K562 (cell line): ENCODE measurements at regions not wholly inside any gene's neighbourhood (a gene's known extent, or its start where the extent isn't known, plus 50 kb on each side); places are given as distances from the start of the nearest gene placed in this dataset.

ENCODE experiments used
- CTCF ChIP-seq, 3 experiments: IDR thresholded peaks in 2 of 3; conservative IDR thresholded peaks in 1 of 3; 2 replicates each; pipeline ENCODE4 v1.5.1; 2011 to 2012; ENCODE audit warnings: low read length in 3 of 3, mild to moderate bottlenecking in 3 of 3, control low read depth in 2 of 3, improper control_type of control experiment in 1 of 3, inconsistent platforms in 1 of 3, low read depth in 1 of 3, mixed read lengths in 1 of 3, moderate library complexity in 1 of 3; ENCODE audit not compliant: insufficient read depth in 2 of 3
- EGR1 ChIP-seq: fragments of 450-650 bp; conservative IDR thresholded peaks from 2 replicates; pipeline ENCODE4 v1.6.1; 2017; ENCODE audit warnings: mild to moderate bottlenecking
- EP300 ChIP-seq: IDR thresholded peaks from 2 replicates; pipeline ENCODE4 v1.6.1; 2012; ENCODE audit warnings: low read length, improper control_type of control experiment
- MXI1 ChIP-seq: IDR thresholded peaks from 2 replicates; pipeline ENCODE4 v1.6.1; 2011; ENCODE audit warnings: low read depth, mild to moderate bottlenecking, improper control_type of control experiment, low read length
- TAF1 ChIP-seq: IDR thresholded peaks from 2 replicates; pipeline ENCODE4 v1.6.1; 2011; ENCODE audit warnings: mild to moderate bottlenecking, low read length, moderate library complexity; ENCODE audit not compliant: insufficient read depth, control insufficient read depth, severe bottlenecking; ENCODE audit errors: extremely low read depth
- ZBTB40 ChIP-seq, 2 experiments: fragments of 450-650 bp in 1 of 2; sonication (generic) in 1 of 2; formaldehyde crosslinking in 1 of 2; IDR thresholded peaks; 2 replicates each; pipeline versions ENCODE4 v1.7.1 to v1.9.0; 2016 to 2022; ENCODE audit warnings: inconsistent platforms in 1 of 2, mild to moderate bottlenecking in 1 of 2, missing genetic modification reagents in 1 of 2

GRCh38 chr9:116002181-116002580 is 151.4 kb upstream of the PAPPA start:
- TF ChIP-seq CTCF (IDR thresholded peaks at IDR 0.05 in 2 of 3, conservative IDR thresholded peaks at IDR 0.05 in 1 of 3; ENCODE audit: insufficient read depth in 2 of 3, low read depth in 1 of 3, low read length in 3 of 3) (no peak), EGR1 (no peak), ZBTB40 (IDR thresholded peaks at IDR 0.05) (no peak), ZBTB40 (CRISPR knock-in tag; IDR thresholded peaks at IDR 0.05) (no peak), TAF1 (no peak), MXI1 (no peak), EP300 (no peak)
